GM23338 (cell line): ENCODE measurements at regions not wholly inside any gene's neighbourhood (a gene's known extent, or its start where the extent isn't known, plus 50 kb on each side); places are given as distances from the start of the nearest gene placed in this dataset.

Experiments used
- CREB1 ChIP-seq: fragments of 250-450 bp; sonication (Bioruptor Pico); IDR thresholded peaks from 2 replicates; pipeline ENCODE4 v1.5.0; 2020; ENCODE audit warnings: low read depth, mild to moderate bottlenecking, moderate library complexity
- CTCF ChIP-seq, 2 experiments: fragments of 200-600 bp in 1 of 2; sonication (generic) in 1 of 2; conservative IDR thresholded peaks; 2 replicates each; pipeline versions ENCODE4 v1.5.1 to v1.6.1; 2016 to 2017; ENCODE audit warnings: antibody characterized with exemption in 2 of 2, low read depth in 2 of 2, mild to moderate bottlenecking in 2 of 2, moderate library complexity in 1 of 2
- ETS1 ChIP-seq: IDR thresholded peaks from 2 replicates; pipeline ENCODE4 v1.6.1; 2016; ENCODE audit warnings: antibody characterized with exemption
- EZH2 ChIP-seq: fragments of 200-600 bp; sonication (generic); IDR thresholded peaks from one replicate; pipeline ENCODE4 v1.8.0; 2017; ENCODE audit warnings: antibody characterized with exemption, mild to moderate bottlenecking, low read depth; ENCODE audit not compliant: unreplicated experiment
- EZH2phosphoT487 ChIP-seq: fragments of 200-600 bp; sonication (generic); IDR thresholded peaks from one replicate; pipeline ENCODE4 v1.8.1; 2018; ENCODE audit warnings: antibody characterized with exemption; ENCODE audit not compliant: unreplicated experiment
- JUNB ChIP-seq: IDR thresholded peaks from one replicate; pipeline ENCODE4 v1.6.1; 2016; ENCODE audit warnings: antibody characterized with exemption; ENCODE audit not compliant: unreplicated experiment
- NANOG ChIP-seq: IDR thresholded peaks from 2 replicates; pipeline ENCODE4 v1.6.1; 2016; ENCODE audit warnings: antibody characterized with exemption, borderline replicate concordance
- POLR2AphosphoS5 ChIP-seq: IDR thresholded peaks from 2 replicates; pipeline ENCODE4 v1.6.1; 2016; ENCODE audit warnings: antibody characterized with exemption, low read depth
- REST ChIP-seq: IDR thresholded peaks from one replicate; pipeline ENCODE4 v1.6.1; 2018; ENCODE audit warnings: antibody characterized with exemption; ENCODE audit not compliant: unreplicated experiment
- STAT1 ChIP-seq: IDR thresholded peaks from one replicate; pipeline ENCODE4 v1.6.1; 2016; ENCODE audit warnings: antibody characterized with exemption; ENCODE audit not compliant: unreplicated experiment
- ZNF114 ChIP-seq: fragments of 250-450 bp; sonication (Bioruptor Pico); IDR thresholded peaks from 2 replicates; pipeline ENCODE4 v1.5.0; 2020; ENCODE audit warnings: mild to moderate bottlenecking, moderate library complexity
- ZNF462 ChIP-seq: fragments of 250-450 bp; sonication (Bioruptor Pico); IDR thresholded peaks from 2 replicates; pipeline ENCODE4 v1.5.0; 2020; ENCODE audit warnings: mild to moderate bottlenecking, moderate library complexity

- TF ChIP-seq CTCF (conservative IDR thresholded peaks at IDR 0.05; ENCODE audit: low read depth in 2 of 2) (no peak), ZNF114 (no peak), POLR2AphosphoS5 (no peak), REST (no peak), NANOG (no peak), EZH2phosphoT487 (no peak), EZH2 (no peak), CREB1 (CRISPR knock-in tag) (no peak), STAT1 (no peak), JUNB (no peak), ETS1 (no peak), ZNF462 (CRISPR knock-in tag) (no peak)
Observed at GRCh38 chr13:73310366-73310765, 251.6 kb downstream of the KLF5 start.
